ENCODE measurements at regions not wholly inside any gene's neighbourhood (a gene's known extent, or its start where the extent isn't known, plus 50 kb on each side); places are given as distances from the start of the nearest gene placed in this dataset.
A peak's percentile ranks its signal among the peaks of the same experiment; 100 is the strongest.

- Histone ChIP-seq H3K27ac (replicated peaks in 1 of 4) (peak overlapping the region; percentile 2 to 47 (median 20)), H3K36me3 (no peaks in the 10 kb centered on the region), H3K27me3 (no peaks in the 10 kb centered on the region), H3K4me1 (peaks cover 21 to 37% (median 27%) of the 10 kb centered on the region in 4 donors), H3K9me3 (no peaks in the 10 kb centered on the region), H3K4me3 (no peak overlapping the region)
- DNase-seq (ENCODE audit: extremely low spot score), result no peak
- intact Hi-C loops (cut with DNase I), result no loop called here
- WGBS, result 91% methylated on average over 4 of the region's 4 CpGs
- TF ChIP-seq EP300 (IDR thresholded peaks at IDR 0.05), result no peak
- no peak for TF ChIP-seq POLR2A (IDR thresholded peaks at IDR 0.05; ENCODE audit: low read depth)
- TF ChIP-seq CTCF (IDR thresholded peaks at IDR 0.05), result no peak
- no peak for TF ChIP-seq POLR2AphosphoS5 (IDR thresholded peaks at IDR 0.05)
Measured at GRCh38 chr3:177754508-177754921, 557.2 kb upstream of the TBL1XR1 start.

- intact Hi-C loops (cut with DNase I), result no loop called here
- Histone ChIP-seq H3K27me3 (no peaks in the 10 kb centered on the region), H3K4me1 (peaks cover 16 to 27% (median 21%) of the 10 kb centered on the region in 4 donors), H3K36me3 (no peaks in the 10 kb centered on the region), H3K9me3 (no peaks in the 10 kb centered on the region), H3K4me3 (no peak overlapping the region), H3K27ac (replicated peaks in 1 of 4) (no peak overlapping the region)
- TF ChIP-seq CTCF (IDR thresholded peaks at IDR 0.05) (no peak), POLR2A (IDR thresholded peaks at IDR 0.05; ENCODE audit: low read depth) (no peak), POLR2AphosphoS5 (IDR thresholded peaks at IDR 0.05) (no peak), EP300 (IDR thresholded peaks at IDR 0.05) (no peak)
- no peak for DNase-seq (ENCODE audit: extremely low spot score)
- whole genome bisulfite sequencing, result 82% methylated on average over 1 of the region's 1 CpG
Measured at GRCh38 chr3:177758126-177758525, 560.8 kb upstream of the TBL1XR1 start.

- 70% methylated on average over 2 of the region's 2 CpGs for WGBS
- H3K27me3 ChIP-seq, result no peaks in the 10 kb centered on the region
- H3K27ac ChIP-seq (replicated peaks in 1 of 4), result no peak overlapping the region
- intact Hi-C loops (cut with DNase I), result loop anchor here (10.0 kb wide), 1 partner anchor 396 kb away; no protein-coding TSS in a partner anchor
- no peaks in the 10 kb centered on the region for H3K9me3 ChIP-seq
- DNase-seq (ENCODE audit: extremely low spot score), result no peak
- peaks cover 18 to 31% (median 25%) of the 10 kb centered on the region in 4 donors for H3K4me1 ChIP-seq
- TF ChIP-seq EP300 (IDR thresholded peaks at IDR 0.05) (no peak), POLR2AphosphoS5 (IDR thresholded peaks at IDR 0.05) (no peak)
- no peak overlapping the region for H3K4me3 ChIP-seq
- no peaks in the 10 kb centered on the region for H3K36me3 ChIP-seq
Measured at GRCh38 chr3:177760803-177761202, 563.5 kb upstream of the TBL1XR1 start.

GRCh38 chr3:177764377-177764912 lies 567.2 kb upstream of the TBL1XR1 start:
- 40% methylated on average over 1 of the region's 1 CpG for WGBS
- intact Hi-C loops (cut with DNase I), result loop anchor here (10.0 kb wide), 1 partner anchor 400 kb away; no protein-coding TSS in a partner anchor
- Histone ChIP-seq H3K4me1 (peaks cover 16 to 36% (median 28%) of the 10 kb centered on the region in 4 donors), H3K27me3 (no peaks in the 10 kb centered on the region), H3K27ac (replicated peaks in 1 of 4) (peak overlapping the region; percentile 50 to 71 (median 68)), H3K4me3 (no peak overlapping the region), H3K9me3 (peaks cover 0 to 3% (median 0%) of the 10 kb centered on the region in 4 donors), H3K36me3 (no peaks in the 10 kb centered on the region)
- TF ChIP-seq CTCF (IDR thresholded peaks at IDR 0.05) (no peak), POLR2AphosphoS5 (IDR thresholded peaks at IDR 0.05) (peak in 1 of 2 donors; percentile 53)
- no peak for DNase-seq (ENCODE audit: extremely low spot score)

- peak overlapping the region; percentile 50 to 71 (median 68) for H3K27ac ChIP-seq (replicated peaks in 1 of 4)
- no peaks in the 10 kb centered on the region for H3K36me3 ChIP-seq
- H3K27me3 ChIP-seq, result no peaks in the 10 kb centered on the region
- no peak for TF ChIP-seq POLR2AphosphoS5 (IDR thresholded peaks at IDR 0.05)
- TF ChIP-seq EP300 (IDR thresholded peaks at IDR 0.05), result no peak
- no peak for TF ChIP-seq POLR2A (IDR thresholded peaks at IDR 0.05; ENCODE audit: low read depth)
- TF ChIP-seq CTCF (IDR thresholded peaks at IDR 0.05), result no peak
- intact Hi-C loops (cut with DNase I), result loop anchor here (5.0 to 10.0 kb wide), 2 partner anchors 168 to 400 kb away; no protein-coding TSS in a partner anchor
- no peak overlapping the region for H3K4me3 ChIP-seq
- peaks cover 0 to 3% (median 0%) of the 10 kb centered on the region in 4 donors for H3K9me3 ChIP-seq
- no peak for DNase-seq (ENCODE audit: extremely low spot score)
- 48% methylated on average over 3 of the region's 3 CpGs for WGBS
- H3K4me1 ChIP-seq, result peaks cover 15 to 41% (median 33%) of the 10 kb centered on the region in 4 donors
Measured at GRCh38 chr3:177764933-177765332, 567.7 kb upstream of the TBL1XR1 start.
